Stimulated activated CD4-positive, alpha-beta T cell treated with anti-CD3 and anti-CD28 coated beads, Interleukin-1b, Interleukin-23, amount 100 ng/mL, for 48 hours (primary cell): ENCODE measurements at regions not wholly inside any gene's neighbourhood (a gene's known extent, or its start where the extent isn't known, plus 50 kb on each side); places are given as distances from the start of the nearest gene placed in this dataset.

Experiments used
- DNase-seq: peaks from one replicate; pipeline ENCODE4 v3.0.0-alpha.2; 2020

- DNase-seq: no peak
These were observed 451.3 kb downstream of the NTRK3 start for GRCh38 chr15:87805117-87805820.

GRCh38 chr15:87804451-87804850 lies 452.1 kb downstream of the NTRK3 start:
- DNase-seq: no peak

GRCh38 chr15:87799838-87800237 lies 456.7 kb downstream of the NTRK3 start:
- DNase-seq: no peak

GRCh38 chr15:87799428-87799827 lies 457.1 kb downstream of the NTRK3 start:
- DNase-seq: no peak

GRCh38 chr15:87793725-87794124 lies 462.8 kb downstream of the NTRK3 start:
- DNase-seq: no peak

- no peak for DNase-seq
These were observed 464.1 kb downstream of the NTRK3 start for GRCh38 chr15:87792250-87793040.

GRCh38 chr15:87781959-87782625 lies 474.4 kb downstream of the NTRK3 start:
- DNase-seq: no peak

- DNase-seq: no peak
These were observed 476.8 kb downstream of the NTRK3 start for GRCh38 chr15:87779746-87780145.

- no peak for DNase-seq
These were observed 478.2 kb downstream of the NTRK3 start for GRCh38 chr15:87778358-87778757.

GRCh38 chr15:87777054-87777561 lies 479.4 kb downstream of the NTRK3 start:
- DNase-seq: no peak

GRCh38 chr15:87767516-87767915 lies 489.0 kb downstream of the NTRK3 start:
- no peak for DNase-seq

- DNase-seq: no peak
These were observed 491.9 kb downstream of the NTRK3 start for GRCh38 chr15:87764461-87765240.

- no peak for DNase-seq
These were observed 492.7 kb downstream of the NTRK3 start for GRCh38 chr15:87763837-87764236.

- DNase-seq: no peak
These were observed 494.6 kb downstream of the NTRK3 start for GRCh38 chr15:87761736-87762509.

- DNase-seq: no peak
These were observed 495.8 kb downstream of the NTRK3 start for GRCh38 chr15:87760547-87761314.

- DNase-seq: no peak
These were observed 497.6 kb downstream of the NTRK3 start for GRCh38 chr15:87758794-87759418.

GRCh38 chr15:87757084-87757483 lies 499.5 kb downstream of the NTRK3 start:
- DNase-seq: no peak

- DNase-seq: no peak
These were observed 500.5 kb downstream of the NTRK3 start for GRCh38 chr15:87756072-87756471.

- DNase-seq: no peak
These were observed 501.3 kb downstream of the NTRK3 start for GRCh38 chr15:87755226-87755625.

GRCh38 chr15:87753539-87753938 lies 503.0 kb downstream of the NTRK3 start:
- DNase-seq: no peak
